Glutamatergic neuron (in vitro differentiated cells): ENCODE measurements at regions not wholly inside any gene's neighbourhood (a gene's known extent, or its start where the extent isn't known, plus 50 kb on each side); places are given as distances from the start of the nearest gene placed in this dataset.

Source experiments
- DNase-seq: peaks from one replicate; pipeline ENCODE4 v3.0.0; 2022
- H3K27ac Mint-ChIP-seq: one replicate; pipeline ENCODE4 v1.8.0; 2020; ENCODE audit warnings: mild to moderate bottlenecking, mixed read lengths, inconsistent platforms; ENCODE audit not compliant: unreplicated experiment
- H3K27me3 Mint-ChIP-seq: one replicate; pipeline ENCODE4 v1.8.0; 2020; ENCODE audit warnings: mild to moderate bottlenecking, moderate library complexity, mixed read lengths, inconsistent platforms; ENCODE audit not compliant: unreplicated experiment
- H3K36me3 Mint-ChIP-seq: one replicate; pipeline ENCODE4 v1.8.0; 2020; ENCODE audit warnings: mild to moderate bottlenecking, mixed read lengths, inconsistent platforms; ENCODE audit not compliant: unreplicated experiment
- H3K4me1 Mint-ChIP-seq: one replicate; pipeline ENCODE4 v1.8.0; 2020; ENCODE audit warnings: mild to moderate bottlenecking, low read depth, mixed read lengths, inconsistent platforms; ENCODE audit not compliant: unreplicated experiment
- H3K4me3 Mint-ChIP-seq: one replicate; pipeline ENCODE4 v1.8.0; 2020; ENCODE audit warnings: mild to moderate bottlenecking, mixed read lengths, inconsistent platforms; ENCODE audit not compliant: unreplicated experiment
- H3K9me3 Mint-ChIP-seq: one replicate; pipeline ENCODE4 v1.8.0; 2020; ENCODE audit warnings: mild to moderate bottlenecking, moderate library complexity, mixed read lengths, inconsistent platforms; ENCODE audit not compliant: unreplicated experiment
- CTCF ChIP-seq: fragments of 200-600 bp; sonication (generic); IDR thresholded peaks from one replicate; pipeline ENCODE4 v1.5.0; 2021; ENCODE audit not compliant: partially characterized antibody, unreplicated experiment

GRCh38 chr15:98556321-98556720 lies 92.0 kb upstream of the IGF1R start:
- TF ChIP-seq CTCF: no peak
- Mint-ChIP-seq H3K4me3 (no peak overlapping the region), H3K27ac (no peak overlapping the region), H3K9me3 (peaks cover 1% of the 10 kb centered on the region), H3K36me3 (no peaks in the 10 kb centered on the region), H3K27me3 (peaks cover 1% of the 10 kb centered on the region), H3K4me1 (no peaks in the 10 kb centered on the region)
- no peak for DNase-seq

- TF ChIP-seq CTCF: no peak
- no peak overlapping the region for H3K4me3 Mint-ChIP-seq
Observed at GRCh38 chr15:98560338-98560737, 88.0 kb upstream of the IGF1R start.

GRCh38 chr15:98561169-98561941 lies 87.0 kb upstream of the IGF1R start:
- no peaks in the 10 kb centered on the region for H3K4me1 Mint-ChIP-seq
- no peak for DNase-seq
- no peak overlapping the region for H3K4me3 Mint-ChIP-seq
- peaks cover 4% of the 10 kb centered on the region for H3K27me3 Mint-ChIP-seq
- no peaks in the 10 kb centered on the region for H3K36me3 Mint-ChIP-seq
- H3K9me3 Mint-ChIP-seq: no peaks in the 10 kb centered on the region
- TF ChIP-seq CTCF: no peak
- H3K27ac Mint-ChIP-seq: no peak overlapping the region

More at GRCh38 chr15:98560338-98560737, 88.0 kb upstream of the IGF1R start:
- Mint-ChIP-seq H3K27me3 (peaks cover 4% of the 10 kb centered on the region), H3K27ac (no peak overlapping the region), H3K9me3 (no peaks in the 10 kb centered on the region), H3K36me3 (no peaks in the 10 kb centered on the region), H3K4me1 (no peaks in the 10 kb centered on the region)
- DNase-seq: no peak

GRCh38 chr15:98562331-98562937 lies 85.9 kb upstream of the IGF1R start:
- Mint-ChIP-seq H3K4me3 (no peak overlapping the region), H3K4me1 (peaks cover 2% of the 10 kb centered on the region), H3K9me3 (no peaks in the 10 kb centered on the region), H3K27me3 (peaks cover 4% of the 10 kb centered on the region), H3K36me3 (no peaks in the 10 kb centered on the region), H3K27ac (no peak overlapping the region)
- DNase-seq: no peak
- TF ChIP-seq CTCF: no peak

GRCh38 chr15:98565566-98565965 lies 82.8 kb upstream of the IGF1R start:
- no peak overlapping the region for H3K27ac Mint-ChIP-seq
- no peak for TF ChIP-seq CTCF
- H3K36me3 Mint-ChIP-seq: no peaks in the 10 kb centered on the region
- peaks cover 4% of the 10 kb centered on the region for H3K27me3 Mint-ChIP-seq
- H3K9me3 Mint-ChIP-seq: no peaks in the 10 kb centered on the region
- DNase-seq: no peak
- peaks cover 4% of the 10 kb centered on the region for H3K4me1 Mint-ChIP-seq
- H3K4me3 Mint-ChIP-seq: no peak overlapping the region
